Sigmoid colon (tissue), 4 donors: ENCODE measurements at regions not wholly inside any gene's neighbourhood (a gene's known extent, or its start where the extent isn't known, plus 50 kb on each side); places are given as distances from the start of the nearest gene placed in this dataset.
"Not testable (repeated sequence)": the region's sequence is repeated elsewhere in the genome, so short reads cannot be mapped to it uniquely, and the experiment has no call there.

ENCODE experiments used
- POLR2A ChIP-seq, 2 donors: fragments of 450-650 bp; IDR thresholded peaks; one replicate each; pipeline ENCODE4 v1.6.1; 2016; ENCODE audit warnings: antibody characterized with exemption in 2 of 2, mild to moderate bottlenecking in 2 of 2, moderate library complexity in 2 of 2
- POLR2AphosphoS5 ChIP-seq, 4 donors: sonication (generic); formaldehyde crosslinking; IDR thresholded peaks; one replicate each; pipeline ENCODE4 v1.6.1; 2017; ENCODE audit warnings: antibody characterized with exemption in 4 of 4

DNA sequence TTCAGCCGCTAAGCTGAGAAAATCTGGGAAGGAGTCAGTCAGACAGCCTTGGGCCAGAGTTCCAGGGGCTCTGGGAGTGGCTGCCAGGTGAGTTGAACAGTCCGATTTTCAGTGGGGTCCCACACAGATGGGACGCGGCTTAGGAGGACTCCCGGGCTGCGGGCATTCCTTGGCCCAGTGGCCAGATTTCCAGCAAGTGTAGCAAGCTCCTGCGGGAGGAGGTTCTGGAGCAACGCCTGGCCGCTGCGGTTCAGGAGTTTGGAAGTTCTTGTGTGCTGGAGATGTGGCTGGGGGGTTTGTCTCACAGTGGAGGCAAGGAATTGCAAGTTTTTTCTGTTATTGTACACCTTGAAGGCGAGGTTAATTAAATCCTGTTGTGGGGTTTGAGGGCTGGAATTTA lies 1020.1 kb upstream of the MANEA start:
- TF ChIP-seq POLR2A, POLR2AphosphoS5 (IDR thresholded peaks at IDR 0.05): not testable (repeated sequence)
